IMR-90 (cell line): ENCODE measurements at regions not wholly inside any gene's neighbourhood (a gene's known extent, or its start where the extent isn't known, plus 50 kb on each side); places are given as distances from the start of the nearest gene placed in this dataset.

Experiments
- ATAC-seq: fragments of 200-7000 bp; cut with Tn5 transposase; 2 replicates; pipeline ENCODE4 v1.9.1; 2020; ENCODE audit warnings: low read depth, mild to moderate bottlenecking, moderate library complexity
- BruUV-seq: library from RNA; stranded (reverse); fragments of 400-500 nt; replicated peaks from 2 replicates; lab custom pipeline; 2021; lab: Mats Ljungman, UMichigan
- CTCF ChIA-PET: fragments of 300-600 bp; formaldehyde crosslinking; extraction: SDS; loops from one replicate; lab custom pipeline; 2021; ENCODE audit warnings: antibody characterized with exemption; lab: Yijun Ruan, JAX
- POLR2A ChIA-PET: fragments of 300-600 bp; sonication (Branson Sonifier 250); formaldehyde crosslinking; loops from one replicate; lab custom pipeline; 2022; ENCODE audit warnings: antibody characterized with exemption; ENCODE audit not compliant: unreplicated experiment; lab: Charles Lee
- DNase-seq: peaks from one replicate; pipeline ENCODE4 v3.0.0; 2013
- H2AFZ ChIP-seq: replicated peaks from 2 replicates; pipeline ENCODE3; 2013; ENCODE audit warnings: low read length, mild to moderate bottlenecking; ENCODE audit not compliant: poor library complexity
- H2AK5ac ChIP-seq: 2 replicates; pipeline ENCODE4 v1.6.1; 2013; ENCODE audit warnings: low read depth, low read length, inconsistent platforms
- H2AK9ac ChIP-seq: replicated peaks from 2 replicates; pipeline ENCODE3; 2013; ENCODE audit warnings: mild to moderate bottlenecking, low read depth, low read length, moderate library complexity; ENCODE audit not compliant: poor library complexity
- H2BK120ac ChIP-seq: 2 replicates; pipeline ENCODE4 v1.6.1; 2013; ENCODE audit warnings: low read depth, low read length, inconsistent platforms
- H2BK15ac ChIP-seq: 3 replicates; pipeline ENCODE4 v1.6.1; 2013; ENCODE audit warnings: low read depth, low read length, inconsistent platforms
- H2BK20ac ChIP-seq: 2 replicates; pipeline ENCODE4 v1.6.1; 2013; ENCODE audit warnings: low read depth, mild to moderate bottlenecking, inconsistent platforms, low read length, moderate library complexity
- H2BK5ac ChIP-seq: 2 replicates; pipeline ENCODE4 v1.6.1; 2013; ENCODE audit warnings: mild to moderate bottlenecking, low read depth, low read length, inconsistent platforms; ENCODE audit not compliant: poor library complexity, severe bottlenecking
- H3K14ac ChIP-seq: replicated peaks from 2 replicates; pipeline ENCODE4 v1.6.1; 2013; ENCODE audit warnings: low read depth, low read length, inconsistent platforms
- H3K18ac ChIP-seq: 2 replicates; pipeline ENCODE4 v1.6.1; 2013; ENCODE audit warnings: low read depth, low read length, control low read depth
- H3K23ac ChIP-seq: 2 replicates; pipeline ENCODE4 v1.6.1; 2013; ENCODE audit warnings: low read depth, low read length, inconsistent platforms
- H3K27ac ChIP-seq: 2 replicates; pipeline ENCODE4 v1.5.1; 2013; ENCODE audit warnings: mild to moderate bottlenecking, control low read depth, low read length; ENCODE audit not compliant: insufficient read depth
- H3K27me3 ChIP-seq: 2 replicates; pipeline ENCODE4 v1.6.1; 2013; ENCODE audit warnings: low read length; ENCODE audit not compliant: control insufficient read depth, insufficient read depth
- H3K36me3 ChIP-seq: 2 replicates; pipeline ENCODE4 v1.6.1; 2013; ENCODE audit warnings: low read length, mixed read lengths; ENCODE audit not compliant: control insufficient read depth, insufficient read depth
- H3K4ac ChIP-seq: 2 replicates; pipeline ENCODE4 v1.6.1; 2013; ENCODE audit warnings: low read depth, low read length, inconsistent platforms
- H3K4me1 ChIP-seq: 2 replicates; pipeline ENCODE4 v1.6.1; 2013; ENCODE audit warnings: low read length, mixed read lengths; ENCODE audit not compliant: control insufficient read depth, insufficient read depth
- H3K4me2 ChIP-seq: 2 replicates; pipeline ENCODE4 v1.6.1; 2013; ENCODE audit warnings: low read depth, mild to moderate bottlenecking, control low read depth, low read length, moderate library complexity
- H3K4me3 ChIP-seq: 2 replicates; pipeline ENCODE4 v1.5.1; 2013; ENCODE audit warnings: low read depth, mild to moderate bottlenecking, control low read depth, low read length, moderate library complexity; ENCODE audit not compliant: insufficient read depth
- H3K56ac ChIP-seq: 2 replicates; pipeline ENCODE4 v1.6.1; 2013; ENCODE audit warnings: low read length, inconsistent platforms; ENCODE audit not compliant: insufficient read depth; ENCODE audit errors: extremely low read depth
- H3K79me1 ChIP-seq, 2 experiments: 2 replicates each; pipeline ENCODE4 v1.6.1; 2013; ENCODE audit warnings: low read length in 2 of 2, inconsistent platforms in 1 of 2, low read depth in 1 of 2
- H3K9ac ChIP-seq: 2 replicates; pipeline ENCODE4 v1.6.1; 2013; ENCODE audit warnings: low read depth, low read length, control low read depth
- H3K9me1 ChIP-seq: 2 replicates; pipeline ENCODE4 v1.6.1; 2013; ENCODE audit warnings: low read length, inconsistent platforms; ENCODE audit not compliant: insufficient read depth
- H3K9me3 ChIP-seq: 2 replicates; pipeline ENCODE4 v1.6.1; 2013; ENCODE audit warnings: low read length; ENCODE audit not compliant: control insufficient read depth, insufficient read depth
- H4K20me1 ChIP-seq: 2 replicates; pipeline ENCODE4 v1.6.1; 2013; ENCODE audit warnings: low read length, inconsistent platforms; ENCODE audit not compliant: insufficient read depth
- H4K5ac ChIP-seq: 2 replicates; pipeline ENCODE4 v1.6.1; 2013; ENCODE audit warnings: mild to moderate bottlenecking, low read depth, low read length, control low read depth
- H4K8ac ChIP-seq, 2 experiments: 2 replicates each; pipeline ENCODE4 v1.6.1; 2013; ENCODE audit warnings: low read depth in 2 of 2, low read length in 2 of 2, control low read depth in 1 of 2, inconsistent platforms in 1 of 2
- H4K91ac ChIP-seq: 2 replicates; pipeline ENCODE4 v1.6.1; 2013; ENCODE audit warnings: low read depth, low read length, inconsistent platforms; ENCODE audit not compliant: insufficient read depth
- BHLHE40 ChIP-seq: fragments of 150-350 bp; IDR thresholded peaks from 2 replicates; pipeline ENCODE4 v1.6.1; 2016; ENCODE audit warnings: mild to moderate bottlenecking, low read depth, low read length
- CEBPB ChIP-seq: IDR thresholded peaks from 2 replicates; pipeline ENCODE4 v1.6.1; 2012; ENCODE audit warnings: low read depth, low read length, improper control_type of control experiment
- FOS ChIP-seq: fragments of 150-350 bp; IDR thresholded peaks from 2 replicates; pipeline ENCODE4 v1.6.1; 2016; ENCODE audit warnings: low read depth, low read length
- MAZ ChIP-seq: IDR thresholded peaks from 2 replicates; pipeline ENCODE4 v1.6.1; 2012; ENCODE audit warnings: low read depth, mild to moderate bottlenecking, low read length, improper control_type of control experiment, moderate library complexity, borderline replicate concordance
- MXI1 ChIP-seq: IDR thresholded peaks from 2 replicates; pipeline ENCODE4 v1.6.1; 2012; ENCODE audit warnings: low read depth, mild to moderate bottlenecking, low read length, moderate library complexity, borderline replicate concordance
- RCOR1 ChIP-seq: IDR thresholded peaks from 2 replicates; pipeline ENCODE4 v1.6.1; 2012; ENCODE audit warnings: mild to moderate bottlenecking, low read length, improper control_type of control experiment; ENCODE audit not compliant: insufficient replicate concordance
- RFX5 ChIP-seq: IDR thresholded peaks from 2 replicates; pipeline ENCODE4 v1.8.0; 2012; ENCODE audit warnings: low read depth, mild to moderate bottlenecking, low read length, moderate library complexity
- SMC3 ChIP-seq: fragments of 150-350 bp; IDR thresholded peaks from 2 replicates; pipeline ENCODE4 v1.6.1; 2016; ENCODE audit warnings: low read depth, mild to moderate bottlenecking, antibody characterized with exemption, low read length, moderate library complexity
- WGBS, 2 experiments: methylation state at CpG; one replicate each; pipeline versions ENCODE4 v1.1.5 to v1.1.7; 2013; ENCODE audit warnings: missing lambda C conversion rate in 2 of 2; ENCODE audit not compliant: insufficient read length in 1 of 2; ENCODE audit errors: extremely low coverage in 2 of 2; 5-methylcytosine and 5-hydroxymethylcytosine counted together
- dilution Hi-C: fragments of 300-500 bp; cut with HindIII; formaldehyde crosslinking; loops from one replicate; pipeline ENCODE4 v1.14.3; 2018; ENCODE audit warnings: low sequenced_read_pairs; ENCODE audit not compliant: unreplicated experiment
- in situ Hi-C: fragments of 300-500 bp; cut with MboI; formaldehyde crosslinking; loops from 3 replicates; pipeline ENCODE4 v1.14.3; 2019; ENCODE audit warnings: low sequenced_read_pairs, inconsistent platforms, mixed read lengths
- intact Hi-C: fragments of 100-400 bp; cut with micrococcal nuclease; formaldehyde crosslinking; loops from 2 replicates; pipeline ENCODE4 v1.10.0; 2022
- TF ChIP-seq, protein P1 (sequence below): fragments of 150-350 bp; IDR thresholded peaks from 2 replicates; pipeline ENCODE4 v1.6.1; 2017; ENCODE audit warnings: mild to moderate bottlenecking, antibody characterized with exemption, low read length, low read depth
- TF ChIP-seq, protein P2 (sequence below): fragments of 150-350 bp; IDR thresholded peaks from 2 replicates; pipeline ENCODE4 v1.6.1; 2016; ENCODE audit warnings: low read depth, mild to moderate bottlenecking, low read length, moderate library complexity, borderline replicate concordance

GRCh38 chr14:53828820-53829219, 127.8 kb downstream of the BMP4 start:
- in situ Hi-C loops (no loop called here), dilution Hi-C loops (no loop called here), intact Hi-C loops (no loop called here)
- H4K5ac ChIP-seq: no peak overlapping the region
- ChIA-PET CTCF (interaction anchor here (0.6 kb wide), 1 partner anchor 159 kb away, joined by 3 read pairs; no protein-coding TSS in a partner anchor), POLR2A (no interaction called here)
- no peaks in the 10 kb centered on the region for H3K9me1 ChIP-seq
- H3K4ac ChIP-seq: no peak overlapping the region
- no peak overlapping the region for H2BK120ac ChIP-seq
- H3K4me1 ChIP-seq: no peaks in the 10 kb centered on the region
- H2AK9ac ChIP-seq: no peak overlapping the region
- H3K36me3 ChIP-seq: no peaks in the 10 kb centered on the region
- no peak overlapping the region for H2AFZ ChIP-seq
- H3K18ac ChIP-seq: no peak overlapping the region
- H2BK20ac ChIP-seq: no peak overlapping the region
- no peak overlapping the region for H2BK5ac ChIP-seq
- H2BK15ac ChIP-seq: no peak overlapping the region
- no peak overlapping the region for H3K4me2 ChIP-seq
- no peaks in the 10 kb centered on the region for H4K20me1 ChIP-seq
- 0 out of 2 replicates have a peak, but pooled peaks cover 2% of the 10 kb centered on the region for H3K9me3 ChIP-seq
- H2AK5ac ChIP-seq: no peak overlapping the region
- ATAC-seq (no peak), DNase-seq (no peak)
- no peak overlapping the region for H3K9ac ChIP-seq
- no peaks in the 10 kb centered on the region for H3K79me1 ChIP-seq
- no peak overlapping the region for H3K27ac ChIP-seq
- peaks cover 2% of the 10 kb centered on the region; the same call in 1 of the 2 replicates for H3K27me3 ChIP-seq
- H4K8ac ChIP-seq: no peak overlapping the region
- H3K56ac ChIP-seq: no peak overlapping the region
- TF ChIP-seq, protein P1, sequence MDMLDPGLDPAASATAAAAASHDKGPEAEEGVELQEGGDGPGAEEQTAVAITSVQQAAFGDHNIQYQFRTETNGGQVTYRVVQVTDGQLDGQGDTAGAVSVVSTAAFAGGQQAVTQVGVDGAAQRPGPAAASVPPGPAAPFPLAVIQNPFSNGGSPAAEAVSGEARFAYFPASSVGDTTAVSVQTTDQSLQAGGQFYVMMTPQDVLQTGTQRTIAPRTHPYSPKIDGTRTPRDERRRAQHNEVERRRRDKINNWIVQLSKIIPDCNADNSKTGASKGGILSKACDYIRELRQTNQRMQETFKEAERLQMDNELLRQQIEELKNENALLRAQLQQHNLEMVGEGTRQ: no peak
- TF ChIP-seq, protein P2, sequence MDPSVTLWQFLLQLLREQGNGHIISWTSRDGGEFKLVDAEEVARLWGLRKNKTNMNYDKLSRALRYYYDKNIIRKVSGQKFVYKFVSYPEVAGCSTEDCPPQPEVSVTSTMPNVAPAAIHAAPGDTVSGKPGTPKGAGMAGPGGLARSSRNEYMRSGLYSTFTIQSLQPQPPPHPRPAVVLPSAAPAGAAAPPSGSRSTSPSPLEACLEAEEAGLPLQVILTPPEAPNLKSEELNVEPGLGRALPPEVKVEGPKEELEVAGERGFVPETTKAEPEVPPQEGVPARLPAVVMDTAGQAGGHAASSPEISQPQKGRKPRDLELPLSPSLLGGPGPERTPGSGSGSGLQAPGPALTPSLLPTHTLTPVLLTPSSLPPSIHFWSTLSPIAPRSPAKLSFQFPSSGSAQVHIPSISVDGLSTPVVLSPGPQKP: no peak
- TF ChIP-seq BHLHE40 (no peak), SMC3 (no peak), FOS (no peak), RFX5 (no peak), MXI1 (no peak), RCOR1 (no peak), MAZ (no peak), CEBPB (no peak)
- no peak overlapping the region for H4K91ac ChIP-seq
- no peak overlapping the region for H3K4me3 ChIP-seq
- H3K23ac ChIP-seq: no peak overlapping the region
- no peak overlapping the region for H3K14ac ChIP-seq
- no TSS peak for BruUV-seq
- WGBS, 2 experiments: no CpG with 5 or more reads among the region's 4 CpGs
